GM19043 (cell line): ENCODE measurements at regions not wholly inside any gene's neighbourhood (a gene's known extent, or its start where the extent isn't known, plus 50 kb on each side); places are given as distances from the start of the nearest gene placed in this dataset.

Experiments
- ATAC-seq: cut with Tn5 transposase; IDR thresholded peaks from one replicate; pipeline ENCODE4 v1.9.1; 2021; ENCODE audit warnings: low read depth; ENCODE audit not compliant: unreplicated experiment

- ATAC-seq = no peak
Observed at GRCh38 chr18:57918601-57919000, 115.5 kb upstream of the ATP8B1 start.

- no peak for ATAC-seq
Observed at GRCh38 chr18:57916684-57917083, 113.6 kb upstream of the ATP8B1 start.

GRCh38 chr18:57915865-57916582, 112.9 kb upstream of the ATP8B1 start:
- ATAC-seq = no peak

GRCh38 chr18:57915248-57915647, 112.1 kb upstream of the ATP8B1 start:
- ATAC-seq = no peak

GRCh38 chr18:57913686-57914085, 110.6 kb upstream of the ATP8B1 start:
- ATAC-seq = no peak

GRCh38 chr18:57910817-57911216, 107.7 kb upstream of the ATP8B1 start:
- ATAC-seq = no peak

GRCh38 chr18:57910134-57910533, 107.0 kb upstream of the ATP8B1 start:
- no peak for ATAC-seq

GRCh38 chr18:57909620-57910019, 106.5 kb upstream of the ATP8B1 start:
- no peak for ATAC-seq

GRCh38 chr18:57908092-57908491, 105.0 kb upstream of the ATP8B1 start:
- no peak for ATAC-seq

GRCh38 chr18:57907550-57907949, 104.4 kb upstream of the ATP8B1 start:
- ATAC-seq = no peak

GRCh38 chr18:57906852-57907251, 103.7 kb upstream of the ATP8B1 start:
- no peak for ATAC-seq

- no peak for ATAC-seq
Observed at GRCh38 chr18:57904535-57904934, 101.4 kb upstream of the ATP8B1 start.

GRCh38 chr18:57902721-57903120, 99.6 kb upstream of the ATP8B1 start:
- no peak for ATAC-seq

GRCh38 chr18:57901825-57902589, 98.9 kb upstream of the ATP8B1 start:
- no peak for ATAC-seq

- ATAC-seq = no peak
Observed at GRCh38 chr18:57900906-57901435, 97.9 kb upstream of the ATP8B1 start.

GRCh38 chr18:57898506-57899124, 95.5 kb upstream of the ATP8B1 start:
- ATAC-seq = no peak

- no peak for ATAC-seq
Observed at GRCh38 chr18:57895182-57895581, 92.1 kb upstream of the ATP8B1 start.

GRCh38 chr18:57891707-57892391, 88.7 kb upstream of the ATP8B1 start:
- no peak for ATAC-seq

- no peak for ATAC-seq
Observed at GRCh38 chr18:57890266-57890665, 87.2 kb upstream of the ATP8B1 start.

- no peak for ATAC-seq
Observed at GRCh38 chr18:57889841-57890240, 86.7 kb upstream of the ATP8B1 start.
